NCI-H1436 treated with DMSO at 0.1 percent for 48 hours (cell line): ENCODE measurements at regions not wholly inside any gene's neighbourhood (a gene's known extent, or its start where the extent isn't known, plus 50 kb on each side); places are given as distances from the start of the nearest gene placed in this dataset.

Experiments
- DNase-seq: peaks from one replicate; lab custom pipeline; 2025; lab: John Stamatoyannopoulos, UW

- no peak for DNase-seq
Observed at GRCh38 chr1:232477728-232478127, 152.2 kb downstream of the SIPA1L2 start.

DNA sequence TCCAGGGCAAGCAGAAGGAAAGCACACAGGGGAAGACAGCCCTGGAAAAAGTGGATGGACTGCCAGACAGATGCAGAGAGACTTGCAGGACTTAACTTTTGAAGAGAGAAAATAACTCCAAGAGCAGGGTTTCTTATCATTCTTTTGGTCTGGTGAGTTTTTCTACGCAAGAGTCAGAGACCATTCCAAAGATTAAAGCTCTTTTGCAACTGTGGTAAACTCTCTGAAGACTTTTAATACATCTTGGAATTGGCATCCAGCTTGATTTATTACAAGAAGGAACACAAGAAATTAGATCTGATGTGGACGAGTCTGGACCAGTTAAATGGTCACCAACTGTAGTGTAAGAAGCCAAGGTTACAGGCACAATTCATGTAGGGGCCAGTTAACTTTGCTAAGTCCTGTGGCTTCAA is 153.4 kb downstream of the SIPA1L2 start:
- no peak for DNase-seq

- DNase-seq: no peak
Observed at GRCh38 chr1:232474826-232475225, 155.1 kb downstream of the SIPA1L2 start.

DNA sequence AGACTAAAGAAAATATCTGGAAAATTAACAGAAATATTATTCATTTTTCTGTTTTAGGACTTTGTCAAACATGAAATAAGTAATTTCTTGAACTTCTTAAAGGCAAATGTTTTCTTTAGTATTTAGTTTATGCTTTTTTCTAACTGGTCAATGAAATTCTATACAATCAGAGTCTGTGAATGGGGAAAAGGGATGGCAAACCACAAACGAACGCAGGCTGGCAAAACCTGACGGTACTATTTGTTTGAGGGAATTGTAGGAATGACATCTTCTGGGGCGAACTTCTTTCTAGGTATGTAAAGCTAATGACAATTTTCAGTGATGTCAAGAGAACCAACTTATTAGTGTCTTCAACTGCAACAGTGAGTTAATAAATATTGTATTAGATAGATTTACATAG is 156.0 kb downstream of the SIPA1L2 start:
- no peak for DNase-seq

- DNase-seq: no peak
Observed at GRCh38 chr1:232473324-232473723, 156.6 kb downstream of the SIPA1L2 start.

GRCh38 chr1:232472485-232473041 is 157.4 kb downstream of the SIPA1L2 start:
- DNase-seq: no peak

DNA sequence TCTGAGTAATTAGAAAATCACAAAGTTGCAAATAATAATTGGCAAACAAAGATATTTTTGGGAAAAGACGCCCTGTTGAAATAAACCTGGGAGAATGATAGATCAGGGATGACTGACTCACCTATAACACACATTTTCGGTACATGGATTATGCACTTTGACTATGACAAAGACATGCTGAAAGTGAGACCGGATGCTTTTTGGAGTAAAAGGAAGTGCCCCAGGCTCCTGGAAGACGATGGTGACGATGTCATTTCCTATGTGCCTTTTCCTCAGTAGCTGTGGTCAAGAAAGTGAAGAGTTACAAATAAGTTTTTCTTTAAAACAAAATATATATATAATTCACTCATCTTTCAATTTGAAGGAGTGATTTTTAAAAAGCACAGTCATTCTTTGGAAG is 158.7 kb downstream of the SIPA1L2 start:
- DNase-seq: no peak

- no peak for DNase-seq
Observed at GRCh38 chr1:232470711-232471110, 159.2 kb downstream of the SIPA1L2 start.

- DNase-seq: no peak
Observed at GRCh38 chr1:232468249-232468648, 161.7 kb downstream of the SIPA1L2 start.

DNA sequence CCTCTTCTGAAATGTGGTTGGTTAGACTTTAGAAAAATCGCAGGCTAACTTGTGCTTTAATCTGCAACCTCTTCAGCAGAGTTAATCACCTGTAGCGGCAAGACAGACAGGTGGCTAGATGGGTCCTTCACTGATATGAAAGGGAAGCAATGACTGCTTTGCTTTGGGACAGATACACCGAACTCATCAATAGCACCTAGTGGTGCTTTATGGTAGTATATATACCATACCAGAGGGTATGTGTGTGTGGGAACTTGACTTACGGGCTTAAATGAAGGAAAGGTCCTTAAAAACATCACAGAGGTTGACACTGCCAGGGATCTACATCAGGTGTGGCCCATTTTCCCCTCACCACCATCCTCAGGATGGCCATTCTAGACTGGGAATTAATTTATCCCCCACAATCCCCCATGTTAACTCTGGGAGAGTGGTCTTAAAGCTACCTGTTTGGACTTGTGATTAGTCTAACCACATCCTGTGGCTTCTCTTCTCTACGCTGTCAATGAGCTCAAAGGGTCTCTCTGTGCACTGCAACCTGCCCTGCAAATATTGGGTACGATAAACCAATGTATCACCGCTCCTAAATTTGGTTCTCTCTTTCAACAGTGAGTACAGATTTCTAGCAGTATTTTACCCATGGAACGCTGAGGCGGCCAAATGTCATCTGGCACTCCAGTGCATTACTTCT is 162.7 kb downstream of the SIPA1L2 start:
- no peak for DNase-seq

DNA sequence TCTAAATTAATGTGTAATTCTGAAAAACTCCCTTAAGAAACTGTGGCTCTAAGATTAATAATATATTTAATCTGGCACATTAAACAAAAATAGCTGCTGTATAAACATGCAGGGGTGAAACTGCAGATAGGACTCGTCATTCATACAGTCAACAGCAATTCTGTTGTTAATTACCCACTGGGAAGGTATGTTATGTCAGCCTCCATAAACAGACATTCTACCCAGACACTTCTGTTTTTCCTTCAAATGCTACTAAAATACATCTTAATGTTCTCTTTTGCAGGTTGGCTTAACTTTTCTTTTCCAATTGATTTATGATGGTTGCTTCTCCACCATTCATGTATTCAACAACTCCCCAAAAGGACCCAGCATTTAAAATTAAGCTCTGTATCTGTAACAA is 165.6 kb downstream of the SIPA1L2 start:
- no peak for DNase-seq

DNA sequence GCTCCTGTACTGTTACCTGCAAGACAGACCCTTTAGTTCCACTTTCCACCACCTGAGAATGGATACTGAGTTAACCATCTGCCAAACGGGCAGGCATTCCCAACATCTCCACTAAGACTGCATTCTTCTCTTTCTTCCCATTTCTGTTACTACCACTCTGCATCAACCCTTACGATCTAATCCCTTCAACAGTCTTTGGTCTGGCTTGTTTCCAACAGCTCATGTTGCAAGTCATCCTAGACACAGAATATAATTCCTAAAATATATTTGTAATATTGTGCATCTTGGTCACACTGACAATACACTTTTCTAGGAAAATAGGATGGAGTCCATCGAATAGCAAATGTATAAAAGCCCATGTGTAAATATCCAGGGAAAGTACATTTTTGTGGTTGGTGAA is 166.7 kb downstream of the SIPA1L2 start:
- no peak for DNase-seq

GRCh38 chr1:232462213-232462612 is 167.7 kb downstream of the SIPA1L2 start:
- no peak for DNase-seq

GRCh38 chr1:232459826-232460225 is 170.1 kb downstream of the SIPA1L2 start:
- no peak for DNase-seq

DNA sequence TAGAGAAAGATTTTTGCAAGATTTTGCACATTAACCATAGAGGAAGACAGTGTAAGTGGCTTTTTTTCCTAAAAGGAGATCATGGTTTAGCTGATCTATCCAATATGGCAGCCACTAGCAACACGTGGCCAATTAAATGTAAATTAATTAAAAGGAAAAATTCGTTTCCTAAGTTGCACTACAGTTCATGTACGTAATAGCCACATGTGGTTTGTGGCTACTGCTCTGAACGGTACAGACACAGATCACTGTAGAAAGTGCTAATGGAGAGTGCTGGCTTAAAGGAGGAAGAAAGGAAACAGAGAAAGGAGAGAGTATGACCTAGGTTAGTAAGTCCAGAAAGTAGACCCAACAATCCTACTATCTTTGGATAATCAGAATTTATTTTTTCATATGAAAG is 170.8 kb downstream of the SIPA1L2 start:
- no peak for DNase-seq

GRCh38 chr1:232457595-232457994 is 172.3 kb downstream of the SIPA1L2 start:
- no peak for DNase-seq

GRCh38 chr1:232456714-232457113 is 173.2 kb downstream of the SIPA1L2 start:
- no peak for DNase-seq

DNA sequence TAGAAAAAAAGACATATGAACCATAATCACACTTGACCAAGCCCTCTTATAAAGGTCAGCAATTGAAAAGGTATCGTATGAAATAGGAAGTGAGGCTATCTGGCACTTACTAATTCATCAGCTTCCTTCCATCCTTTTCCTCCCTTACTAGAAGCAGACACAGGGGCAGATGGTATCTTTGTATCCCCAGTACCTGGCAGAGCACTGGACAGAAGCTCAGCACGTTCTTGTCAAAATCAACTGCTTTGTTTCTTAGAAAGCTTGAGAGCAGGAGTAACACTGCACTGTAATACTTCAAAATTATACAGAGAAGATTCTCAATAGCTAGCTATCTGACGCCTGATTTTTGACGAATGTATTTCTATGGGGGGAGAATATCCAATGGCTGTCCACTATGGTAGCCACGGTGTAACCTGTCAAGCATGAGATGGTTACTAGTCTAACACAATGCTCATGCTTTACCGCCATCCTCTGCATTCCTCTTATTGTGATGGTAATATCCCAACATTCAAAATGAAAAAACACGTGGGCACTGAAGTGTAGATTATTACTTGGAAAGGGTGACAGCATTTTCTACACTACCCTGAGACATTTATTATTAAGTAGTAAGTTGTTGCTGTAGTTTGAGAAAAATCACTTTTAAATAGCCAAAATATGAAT is 175.6 kb downstream of the SIPA1L2 start:
- DNase-seq: no peak

DNA sequence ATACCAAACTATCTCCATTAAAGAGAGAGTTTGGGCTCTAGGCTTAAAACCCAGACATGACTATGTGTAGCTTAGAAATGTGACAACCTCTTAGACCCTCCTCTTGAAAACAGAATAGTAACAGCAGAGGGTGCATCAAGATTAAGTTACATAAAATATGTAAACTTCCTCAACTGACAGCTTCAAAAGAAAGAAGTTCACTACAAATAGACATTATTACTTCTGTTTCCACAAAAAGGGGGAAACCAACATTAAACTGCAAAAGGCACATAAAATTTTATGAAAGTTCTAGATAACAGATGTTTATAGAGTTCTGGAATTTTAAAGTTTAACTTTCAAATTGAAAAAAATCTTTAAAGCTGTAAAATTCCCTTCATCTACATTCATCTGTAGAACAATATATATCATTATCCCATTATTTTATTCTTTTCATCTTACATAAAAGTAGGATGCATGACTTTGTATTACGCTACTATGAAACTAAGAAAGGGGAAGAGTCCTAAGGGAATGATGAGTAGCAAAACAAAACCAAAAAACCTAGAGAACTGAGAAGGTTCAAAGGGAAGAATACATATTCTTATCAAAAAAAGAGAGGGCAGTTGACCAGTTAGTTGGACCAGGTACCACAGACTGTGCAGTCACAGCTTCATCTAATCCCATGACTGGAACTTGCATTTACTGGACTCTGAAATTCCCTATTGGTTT is 177.0 kb downstream of the SIPA1L2 start:
- no peak for DNase-seq

DNA sequence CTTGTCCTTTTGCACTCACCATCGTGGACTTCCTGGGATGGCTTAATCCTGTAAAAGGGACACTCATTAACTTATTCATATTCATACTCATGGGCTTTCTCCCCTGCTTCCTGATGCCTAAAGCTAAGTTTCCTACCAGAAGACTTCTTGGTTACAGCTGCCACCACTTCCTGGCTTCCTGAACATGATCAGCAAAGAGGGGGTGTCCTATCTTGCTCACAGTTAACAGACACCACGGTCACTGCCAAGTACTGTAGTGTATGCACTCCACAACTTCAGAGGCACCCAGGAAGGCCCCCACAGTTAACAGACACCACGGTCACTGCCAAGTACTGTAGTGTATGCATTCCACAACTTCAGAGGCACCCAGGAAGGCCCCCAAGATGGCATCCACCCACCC is 177.8 kb downstream of the SIPA1L2 start:
- DNase-seq: no peak

- no peak for DNase-seq
Observed at GRCh38 chr1:232451506-232451905, 178.4 kb downstream of the SIPA1L2 start.

- no peak for DNase-seq
Observed at GRCh38 chr1:232450615-232451014, 179.3 kb downstream of the SIPA1L2 start.

- DNase-seq: no peak
Observed at GRCh38 chr1:232447125-232447524, 182.8 kb downstream of the SIPA1L2 start.
